ENCODE measurements at regions not wholly inside any gene's neighbourhood (a gene's known extent, or its start where the extent isn't known, plus 50 kb on each side); places are given as distances from the start of the nearest gene placed in this dataset.

DNA sequence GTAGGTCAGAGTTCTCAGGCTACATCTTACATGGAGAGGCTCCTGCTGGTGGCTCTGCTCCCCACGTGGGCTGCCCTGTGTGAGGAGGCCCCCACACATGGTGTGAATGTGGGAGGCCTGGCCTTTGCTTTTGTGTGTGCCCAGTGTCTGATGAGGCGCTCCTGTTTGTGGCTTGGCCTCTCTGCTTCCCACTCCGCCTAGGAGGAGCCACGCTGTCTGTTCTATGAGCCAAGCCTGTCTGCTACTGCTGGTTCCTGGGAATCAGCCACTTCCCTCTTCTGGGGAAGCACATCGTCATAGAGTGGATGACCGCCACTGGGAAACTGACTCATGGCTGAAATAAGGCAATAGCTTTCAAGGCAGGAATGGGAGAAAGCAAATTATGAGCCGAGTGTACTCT lies 87.1 kb downstream of the CYP26A1 start:
- Histone ChIP-seq H3K36me3 (replicated peaks in 1 of 2; ENCODE audit: insufficient read depth in 1 of 2, low read depth in 2 of 2) (no peaks in the 10 kb centered on the region), H3K27ac (no peak overlapping the region), H3K4me1 (no peaks in the 10 kb centered on the region), H3K4me3 (no peak overlapping the region), H3K27me3 (no peaks in the 10 kb centered on the region), H3K9me3 (peaks cover 0 to 10% (median 0%) of the 10 kb centered on the region in 3 donors)
- WGBS, 2 donors: 66 to 78% methylated on average over 3 to 7 of the region's 7 CpGs
- DNase-seq (peak; percentile 12 to 61 (median 16)), ATAC-seq (peak; percentile 40)
- TF ChIP-seq, protein P1, sequence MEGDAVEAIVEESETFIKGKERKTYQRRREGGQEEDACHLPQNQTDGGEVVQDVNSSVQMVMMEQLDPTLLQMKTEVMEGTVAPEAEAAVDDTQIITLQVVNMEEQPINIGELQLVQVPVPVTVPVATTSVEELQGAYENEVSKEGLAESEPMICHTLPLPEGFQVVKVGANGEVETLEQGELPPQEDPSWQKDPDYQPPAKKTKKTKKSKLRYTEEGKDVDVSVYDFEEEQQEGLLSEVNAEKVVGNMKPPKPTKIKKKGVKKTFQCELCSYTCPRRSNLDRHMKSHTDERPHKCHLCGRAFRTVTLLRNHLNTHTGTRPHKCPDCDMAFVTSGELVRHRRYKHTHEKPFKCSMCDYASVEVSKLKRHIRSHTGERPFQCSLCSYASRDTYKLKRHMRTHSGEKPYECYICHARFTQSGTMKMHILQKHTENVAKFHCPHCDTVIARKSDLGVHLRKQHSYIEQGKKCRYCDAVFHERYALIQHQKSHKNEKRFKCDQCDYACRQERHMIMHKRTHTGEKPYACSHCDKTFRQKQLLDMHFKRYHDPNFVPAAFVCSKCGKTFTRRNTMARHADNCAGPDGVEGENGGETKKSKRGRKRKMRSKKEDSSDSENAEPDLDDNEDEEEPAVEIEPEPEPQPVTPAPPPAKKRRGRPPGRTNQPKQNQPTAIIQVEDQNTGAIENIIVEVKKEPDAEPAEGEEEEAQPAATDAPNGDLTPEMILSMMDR (IDR thresholded peaks at IDR 0.05): no peak
- TF ChIP-seq POLR2A (IDR thresholded peaks at IDR 0.05): no peak
- intact Hi-C loops (cut with DNase I): no loop called here

DNA sequence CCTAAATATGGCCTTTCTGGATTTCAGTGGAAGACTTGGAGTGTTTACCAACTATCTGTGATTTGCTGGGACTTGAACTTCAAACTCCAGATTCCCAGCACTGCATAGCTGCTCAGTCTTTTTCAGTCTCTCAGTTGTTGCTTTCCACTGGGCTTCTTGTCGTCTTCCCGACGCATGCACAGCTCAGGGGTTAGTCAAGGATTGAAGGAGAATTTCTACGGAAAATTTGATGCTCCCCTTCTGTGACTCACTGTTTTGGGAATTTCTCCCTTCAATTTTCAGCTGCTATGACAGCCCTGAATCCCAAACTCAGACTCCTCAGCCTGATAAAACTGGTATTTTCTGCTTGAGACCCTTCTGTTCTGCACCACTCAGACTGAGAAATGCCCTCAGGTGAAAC lies 91.7 kb downstream of the CYP26A1 start:
- Histone ChIP-seq H3K36me3 (replicated peaks in 1 of 2; ENCODE audit: insufficient read depth in 1 of 2, low read depth in 2 of 2) (no peaks in the 10 kb centered on the region), H3K9me3 (no peaks in the 10 kb centered on the region), H3K27me3 (no peaks in the 10 kb centered on the region), H3K4me1 (no peaks in the 10 kb centered on the region), H3K4me3 (no peak overlapping the region), H3K27ac (no peak overlapping the region)
- TF ChIP-seq POLR2A (IDR thresholded peaks at IDR 0.05): no peak
- TF ChIP-seq, protein P1 (IDR thresholded peaks at IDR 0.05): no peak
- no peak for DNase-seq
- intact Hi-C loops (cut with DNase I): no loop called here
- ATAC-seq: no peak
- 87 to 88% methylated on average over 4 of the region's 4 CpGs for WGBS, 2 donors

GRCh38 chr10:93166134-93166533 lies 92.4 kb downstream of the CYP26A1 start:
- ATAC-seq (no peak), DNase-seq (no peak)
- Histone ChIP-seq H3K36me3 (replicated peaks in 1 of 2; ENCODE audit: insufficient read depth in 1 of 2, low read depth in 2 of 2) (no peaks in the 10 kb centered on the region), H3K4me3 (no peak overlapping the region), H3K4me1 (no peaks in the 10 kb centered on the region), H3K27ac (no peak overlapping the region), H3K27me3 (no peaks in the 10 kb centered on the region), H3K9me3 (no peaks in the 10 kb centered on the region)
- TF ChIP-seq, protein P1 (IDR thresholded peaks at IDR 0.05): no peak
- no peak for TF ChIP-seq POLR2A (IDR thresholded peaks at IDR 0.05)
- 26 to 32% methylated on average over 4 of the region's 4 CpGs for WGBS, 2 donors
- intact Hi-C loops (cut with DNase I): no loop called here

DNA sequence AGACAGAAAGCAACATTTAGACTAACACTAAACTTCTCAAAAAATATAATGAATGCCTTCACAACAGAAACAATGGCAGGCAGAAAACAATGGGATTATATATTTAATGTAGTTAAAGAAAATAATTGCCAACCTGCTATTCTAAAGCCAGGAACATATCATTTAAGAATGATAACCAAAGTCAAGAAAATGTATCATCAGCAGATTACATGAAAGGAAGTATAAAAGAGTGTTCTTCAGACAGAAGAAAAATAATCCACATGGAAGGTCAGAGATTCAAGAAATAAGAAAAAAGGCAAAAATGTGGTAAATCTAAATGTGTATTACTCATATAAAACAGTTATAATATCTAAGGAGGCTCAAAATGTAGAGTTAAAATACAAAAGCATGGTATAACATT lies 98.1 kb downstream of the CYP26A1 start:
- TF ChIP-seq, protein P1 (IDR thresholded peaks at IDR 0.05): no peak
- TF ChIP-seq POLR2A (IDR thresholded peaks at IDR 0.05): no peak
- DNase-seq: no peak
- intact Hi-C loops (cut with DNase I): no loop called here
- Histone ChIP-seq H3K4me1 (no peaks in the 10 kb centered on the region), H3K27ac (no peak overlapping the region), H3K4me3 (no peak overlapping the region), H3K36me3 (replicated peaks in 1 of 2; ENCODE audit: insufficient read depth in 1 of 2, low read depth in 2 of 2) (no peaks in the 10 kb centered on the region), H3K27me3 (no peaks in the 10 kb centered on the region), H3K9me3 (no peaks in the 10 kb centered on the region)
- ATAC-seq: no peak

- DNase-seq: no peak
- no peak for ATAC-seq
- no peak overlapping the region for H3K4me3 ChIP-seq
- H3K36me3 ChIP-seq (replicated peaks in 1 of 2; ENCODE audit: insufficient read depth in 1 of 2, low read depth in 2 of 2): no peaks in the 10 kb centered on the region
- no peaks in the 10 kb centered on the region for H3K27me3 ChIP-seq
- 49 to 51% methylated on average over 10 of the region's 10 CpGs for WGBS, 2 donors
- H3K27ac ChIP-seq: no peak overlapping the region
- no peaks in the 10 kb centered on the region for H3K4me1 ChIP-seq
- no peak for TF ChIP-seq POLR2A (IDR thresholded peaks at IDR 0.05)
- TF ChIP-seq, protein P1 (IDR thresholded peaks at IDR 0.05): no peak
- no peaks in the 10 kb centered on the region for H3K9me3 ChIP-seq
- intact Hi-C loops (cut with DNase I): no loop called here
Observed at GRCh38 chr10:93173967-93174845, 100.5 kb downstream of the CYP26A1 start.

All from body of pancreas (tissue), 4 donors.